Activated B cell treated with CpG ODN at 0.5 μM for 24 hours (primary cell): ENCODE measurements at regions not wholly inside any gene's neighbourhood (a gene's known extent, or its start where the extent isn't known, plus 50 kb on each side); places are given as distances from the start of the nearest gene placed in this dataset.

Experiments
- ATAC-seq: fragments of 200-7000 bp; cut with Tn5 transposase; one replicate; pipeline ENCODE4 v1.10.0; 2021; ENCODE audit warnings: low read depth, mild to moderate bottlenecking, moderate library complexity
- CTCF ChIA-PET: fragments of 350-600 bp; sonication (Branson Sonifier 250); formaldehyde crosslinking; loops from one replicate; lab custom pipeline; 2021; ENCODE audit warnings: antibody characterized with exemption; lab: Charles Lee
- POLR2A ChIA-PET: fragments of 350-600 bp; sonication (Branson Sonifier 250); formaldehyde crosslinking; loops from one replicate; lab custom pipeline; 2021; ENCODE audit warnings: antibody characterized with exemption; lab: Charles Lee
- DNase-seq: peaks from one replicate; pipeline ENCODE4 v3.0.0; 2022
- H3K27ac Mint-ChIP-seq: one replicate; pipeline ENCODE4 v1.8.0; 2020; ENCODE audit warnings: mixed read lengths
- H3K27me3 Mint-ChIP-seq: one replicate; pipeline ENCODE4 v1.8.0; 2021; ENCODE audit warnings: mixed read lengths
- H3K36me3 Mint-ChIP-seq: one replicate; pipeline ENCODE4 v1.8.0; 2021; ENCODE audit warnings: low read depth, mixed read lengths
- H3K4me1 Mint-ChIP-seq: one replicate; pipeline ENCODE4 v1.8.0; 2021; ENCODE audit warnings: mixed read lengths
- H3K4me3 Mint-ChIP-seq: one replicate; pipeline ENCODE4 v1.8.0; 2020; ENCODE audit warnings: mild to moderate bottlenecking, mixed read lengths
- H3K9me3 Mint-ChIP-seq: one replicate; pipeline ENCODE4 v1.8.0; 2020; ENCODE audit warnings: mixed read lengths
- CTCF ChIP-seq: fragments of 200-600 bp; IDR thresholded peaks from one replicate; pipeline ENCODE4 v1.8.0; 2022; ENCODE audit warnings: antibody characterized with exemption, mild to moderate bottlenecking
- intact Hi-C: fragments of 100-400 bp; cut with micrococcal nuclease; formaldehyde crosslinking; loops from one replicate; pipeline ENCODE4 v1.15.1; 2024

GRCh38 chr5:2182020-2182419 is 299.3 kb upstream of the IRX4 start:
- no peaks in the 10 kb centered on the region for H3K4me1 Mint-ChIP-seq
- no peak for ATAC-seq
- intact Hi-C loops: no loop called here

DNA sequence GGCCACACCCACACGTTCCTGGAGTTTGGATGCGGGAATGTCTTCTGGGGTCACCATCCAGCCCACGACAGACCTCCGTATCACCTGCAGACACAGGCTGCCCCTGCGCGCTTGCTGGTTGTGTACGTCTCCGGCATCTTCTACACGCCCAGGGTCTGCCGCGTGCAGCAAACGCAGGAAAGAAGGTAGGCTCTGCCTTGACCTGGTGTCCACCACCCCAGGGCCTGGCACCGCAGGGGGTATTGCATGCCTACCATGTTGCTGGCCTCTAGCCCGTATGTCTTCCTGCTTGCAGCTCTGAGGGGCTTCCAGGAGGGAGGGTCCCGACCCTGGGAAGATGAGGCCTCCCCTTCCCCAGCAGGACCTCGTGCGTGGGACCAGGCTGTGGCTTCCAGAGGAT is 298.8 kb upstream of the IRX4 start:
- ATAC-seq: no peak
- no peak for DNase-seq
- no peaks in the 10 kb centered on the region for H3K9me3 Mint-ChIP-seq
- no peaks in the 10 kb centered on the region for H3K4me1 Mint-ChIP-seq
- intact Hi-C loops: no loop called here
- CTCF ChIA-PET: no interaction called here
- no peaks in the 10 kb centered on the region for H3K36me3 Mint-ChIP-seq
- H3K27ac Mint-ChIP-seq: no peak overlapping the region
- peaks cover 1% of the 10 kb centered on the region for H3K27me3 Mint-ChIP-seq
- TF ChIP-seq CTCF: no peak
- H3K4me3 Mint-ChIP-seq: no peak overlapping the region
- POLR2A ChIA-PET: no interaction called here

More at GRCh38 chr5:2182020-2182419, 299.3 kb upstream of the IRX4 start:
- TF ChIP-seq CTCF: no peak
- POLR2A ChIA-PET: no interaction called here
- no peaks in the 10 kb centered on the region for H3K36me3 Mint-ChIP-seq
- no peaks in the 10 kb centered on the region for H3K9me3 Mint-ChIP-seq
- CTCF ChIA-PET: no interaction called here
- no peak overlapping the region for H3K4me3 Mint-ChIP-seq
- no peak for DNase-seq
- H3K27me3 Mint-ChIP-seq: no peaks in the 10 kb centered on the region
- H3K27ac Mint-ChIP-seq: no peak overlapping the region

GRCh38 chr5:2181149-2181548 is 298.4 kb upstream of the IRX4 start:
- Mint-ChIP-seq H3K27me3 (peaks cover 2% of the 10 kb centered on the region), H3K36me3 (no peaks in the 10 kb centered on the region), H3K27ac (no peak overlapping the region), H3K4me3 (no peak overlapping the region), H3K4me1 (no peaks in the 10 kb centered on the region), H3K9me3 (no peaks in the 10 kb centered on the region)
- no peak for TF ChIP-seq CTCF
- ChIA-PET CTCF (no interaction called here), POLR2A (no interaction called here)
- ATAC-seq (no peak), DNase-seq (no peak)
- intact Hi-C loops: no loop called here

DNA sequence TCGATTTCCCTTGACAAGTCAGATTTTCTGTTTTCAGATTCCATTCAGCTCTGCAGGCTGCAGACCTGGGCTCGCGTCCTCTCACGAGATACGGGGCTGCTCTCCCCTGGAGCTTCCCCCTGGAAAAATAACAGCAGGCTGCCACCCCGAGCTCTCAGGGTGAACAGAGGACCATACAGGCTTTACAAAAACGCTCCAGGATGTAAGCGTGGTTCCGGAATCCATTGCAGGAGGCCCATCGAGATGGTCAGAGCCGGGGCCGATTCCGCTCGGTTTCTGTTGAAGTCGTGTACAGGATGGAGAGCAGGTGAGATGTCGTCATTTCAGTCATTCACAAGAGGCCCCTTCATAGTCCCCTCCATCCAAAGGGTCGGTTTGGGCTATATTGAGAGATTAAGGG is 297.7 kb upstream of the IRX4 start:
- POLR2A ChIA-PET: no interaction called here
- H3K36me3 Mint-ChIP-seq: no peaks in the 10 kb centered on the region
- H3K4me1 Mint-ChIP-seq: no peaks in the 10 kb centered on the region
- no peak for DNase-seq
- H3K27ac Mint-ChIP-seq: no peak overlapping the region
- TF ChIP-seq CTCF: no peak
- intact Hi-C loops: no loop called here
- CTCF ChIA-PET: no interaction called here
- ATAC-seq: no peak
- H3K4me3 Mint-ChIP-seq: no peak overlapping the region
- peaks cover 2% of the 10 kb centered on the region for H3K27me3 Mint-ChIP-seq
- H3K9me3 Mint-ChIP-seq: no peaks in the 10 kb centered on the region

- CTCF ChIA-PET: no interaction called here
- no peaks in the 10 kb centered on the region for H3K4me1 Mint-ChIP-seq
These were observed 297.1 kb upstream of the IRX4 start for GRCh38 chr5:2179861-2180260.

More at GRCh38 chr5:2179861-2180260, 297.1 kb upstream of the IRX4 start:
- DNase-seq (no peak), ATAC-seq (no peak)
- Mint-ChIP-seq H3K9me3 (no peaks in the 10 kb centered on the region), H3K27me3 (peaks cover 2% of the 10 kb centered on the region), H3K4me3 (no peak overlapping the region), H3K36me3 (no peaks in the 10 kb centered on the region), H3K27ac (no peak overlapping the region)
- POLR2A ChIA-PET: no interaction called here
- TF ChIP-seq CTCF: no peak
- intact Hi-C loops: no loop called here
